ENCODE measurements at regions not wholly inside any gene's neighbourhood (a gene's known extent, or its start where the extent isn't known, plus 50 kb on each side); places are given as distances from the start of the nearest gene placed in this dataset.

DNA sequence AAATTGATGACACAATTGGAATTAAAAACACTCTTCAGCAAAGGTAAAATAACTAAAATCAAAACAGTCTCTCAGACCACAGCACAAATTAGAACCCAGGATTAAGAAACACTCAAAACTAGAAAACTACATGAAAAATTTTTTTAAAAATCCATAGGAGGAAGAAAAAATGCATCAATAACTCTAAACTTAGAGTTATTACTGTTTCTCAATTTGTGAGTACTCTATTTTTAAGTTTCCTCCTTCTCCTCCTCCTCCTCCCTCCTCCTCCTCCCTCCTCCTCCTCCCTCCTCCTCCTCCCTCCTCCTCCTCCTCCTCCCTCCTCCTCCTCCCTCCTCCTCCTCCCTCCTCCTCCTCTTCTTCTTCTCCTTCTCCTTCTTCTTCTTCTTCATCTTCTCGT lies 1395.7 kb downstream of the STIM2 start:
- TF ChIP-seq, protein P1, sequence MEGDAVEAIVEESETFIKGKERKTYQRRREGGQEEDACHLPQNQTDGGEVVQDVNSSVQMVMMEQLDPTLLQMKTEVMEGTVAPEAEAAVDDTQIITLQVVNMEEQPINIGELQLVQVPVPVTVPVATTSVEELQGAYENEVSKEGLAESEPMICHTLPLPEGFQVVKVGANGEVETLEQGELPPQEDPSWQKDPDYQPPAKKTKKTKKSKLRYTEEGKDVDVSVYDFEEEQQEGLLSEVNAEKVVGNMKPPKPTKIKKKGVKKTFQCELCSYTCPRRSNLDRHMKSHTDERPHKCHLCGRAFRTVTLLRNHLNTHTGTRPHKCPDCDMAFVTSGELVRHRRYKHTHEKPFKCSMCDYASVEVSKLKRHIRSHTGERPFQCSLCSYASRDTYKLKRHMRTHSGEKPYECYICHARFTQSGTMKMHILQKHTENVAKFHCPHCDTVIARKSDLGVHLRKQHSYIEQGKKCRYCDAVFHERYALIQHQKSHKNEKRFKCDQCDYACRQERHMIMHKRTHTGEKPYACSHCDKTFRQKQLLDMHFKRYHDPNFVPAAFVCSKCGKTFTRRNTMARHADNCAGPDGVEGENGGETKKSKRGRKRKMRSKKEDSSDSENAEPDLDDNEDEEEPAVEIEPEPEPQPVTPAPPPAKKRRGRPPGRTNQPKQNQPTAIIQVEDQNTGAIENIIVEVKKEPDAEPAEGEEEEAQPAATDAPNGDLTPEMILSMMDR (conservative IDR thresholded peaks at IDR 0.05) = no peak
- Mint-ChIP-seq H3K27me3 (no peaks in the 10 kb centered on the region), H3K36me3 (peaks cover 5% of the 10 kb centered on the region), H3K4me3 (no peak overlapping the region), H3K4me1 (ENCODE audit: unreplicated experiment) (no peaks in the 10 kb centered on the region), H3K9me3 (peaks cover 7% of the 10 kb centered on the region), H3K27ac (no peak overlapping the region)
- DNase-seq (ENCODE audit: extremely low spot score, unreplicated experiment) = no peak

DNA sequence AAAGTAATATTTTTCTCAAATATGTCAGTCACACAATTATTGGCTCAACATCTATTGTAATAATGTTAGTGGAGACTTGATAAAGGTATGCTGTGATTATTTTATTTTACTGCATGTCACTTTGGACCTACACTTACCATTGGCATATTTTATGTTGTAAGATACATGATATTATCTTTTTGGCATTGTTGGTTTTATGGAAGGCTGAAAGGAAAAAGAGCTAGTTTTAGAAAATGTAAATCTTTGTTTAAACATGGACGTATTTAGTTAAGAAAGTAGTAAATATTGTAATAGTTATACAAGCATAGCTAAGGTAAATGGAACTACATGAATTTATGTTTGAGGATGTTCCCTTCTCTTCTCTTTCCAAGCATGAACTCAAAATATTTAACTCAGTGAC lies 1399.3 kb downstream of the STIM2 start:
- Mint-ChIP-seq H3K9me3 (peaks cover 2% of the 10 kb centered on the region), H3K36me3 (no peaks in the 10 kb centered on the region), H3K27ac (no peak overlapping the region), H3K27me3 (no peaks in the 10 kb centered on the region), H3K4me1 (ENCODE audit: unreplicated experiment) (no peaks in the 10 kb centered on the region), H3K4me3 (no peak overlapping the region)
- DNase-seq (ENCODE audit: extremely low spot score, unreplicated experiment) = no peak
- TF ChIP-seq, protein P1 (conservative IDR thresholded peaks at IDR 0.05) = no peak

DNA sequence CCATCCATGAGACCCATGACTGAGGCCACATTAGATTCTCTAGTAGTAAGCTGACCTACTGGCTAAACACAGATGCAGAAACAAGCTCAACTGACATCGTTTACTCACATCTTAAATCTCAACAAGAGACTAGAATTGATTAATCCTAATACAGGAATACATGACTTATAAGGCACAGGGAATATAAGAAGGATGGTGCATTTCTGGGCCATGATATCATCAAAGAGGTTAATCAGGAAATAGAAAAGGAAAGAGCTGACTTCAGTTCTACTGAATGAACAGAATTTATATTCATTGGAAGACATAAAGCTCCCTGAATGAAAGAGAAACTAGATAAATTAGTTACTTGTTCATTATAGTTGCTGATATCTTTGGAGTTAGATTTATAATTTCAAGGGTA lies 1406.5 kb downstream of the STIM2 start:
- no peak for DNase-seq (ENCODE audit: extremely low spot score, unreplicated experiment)
- Mint-ChIP-seq H3K9me3 (no peaks in the 10 kb centered on the region), H3K4me3 (no peak overlapping the region), H3K4me1 (ENCODE audit: unreplicated experiment) (no peaks in the 10 kb centered on the region), H3K27me3 (no peaks in the 10 kb centered on the region), H3K36me3 (no peaks in the 10 kb centered on the region), H3K27ac (no peak overlapping the region)
- TF ChIP-seq, protein P1 (conservative IDR thresholded peaks at IDR 0.05) = no peak

DNA sequence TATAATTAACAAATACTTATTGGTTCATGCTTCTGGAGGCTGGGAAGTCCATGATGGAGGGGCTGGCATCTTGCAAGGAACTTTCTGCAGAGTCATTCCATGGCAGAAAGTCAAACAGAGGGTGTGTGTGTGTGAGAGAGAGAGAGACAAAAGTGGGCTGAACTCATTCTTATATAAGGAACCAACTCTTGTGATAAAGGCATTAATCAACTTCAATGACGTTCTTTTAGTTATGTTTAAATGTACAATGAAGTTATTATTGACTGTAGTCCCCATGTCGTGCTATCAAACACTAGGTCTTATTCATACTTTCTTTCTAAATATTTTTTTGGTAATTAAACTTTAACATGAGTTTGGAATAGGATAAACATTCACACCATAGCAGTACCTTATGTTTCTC lies 1408.8 kb downstream of the STIM2 start:
- TF ChIP-seq, protein P1 (conservative IDR thresholded peaks at IDR 0.05) = no peak
- no peak for DNase-seq (ENCODE audit: extremely low spot score, unreplicated experiment)
- H3K36me3 Mint-ChIP-seq = no peaks in the 10 kb centered on the region

DNA sequence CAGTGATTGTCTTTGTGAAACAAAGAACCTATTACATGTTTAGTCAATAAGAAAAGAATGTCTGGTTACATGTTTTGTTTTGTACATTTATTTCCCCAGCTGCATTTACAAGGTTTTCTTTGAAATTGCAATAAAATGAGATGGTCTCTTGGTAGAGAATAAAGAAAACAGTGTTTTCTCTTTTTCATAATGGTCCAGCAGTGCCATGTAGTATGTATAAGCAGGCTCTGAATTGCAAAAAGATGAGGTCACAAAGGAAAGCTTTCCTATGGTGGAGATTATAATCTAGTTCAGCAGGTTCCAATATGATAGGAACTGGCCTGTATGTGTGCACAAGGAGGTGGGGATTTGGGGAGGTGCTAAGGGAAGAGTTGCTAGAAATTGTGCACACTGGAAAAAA lies 1417.3 kb downstream of the STIM2 start:
- DNase-seq (ENCODE audit: extremely low spot score, unreplicated experiment) = no peak
- H3K27me3 Mint-ChIP-seq = no peaks in the 10 kb centered on the region
- H3K4me3 Mint-ChIP-seq = peak overlapping the region; percentile 33
- H3K9me3 Mint-ChIP-seq = peaks cover 8% of the 10 kb centered on the region
- peaks cover 8% of the 10 kb centered on the region for H3K4me1 Mint-ChIP-seq (ENCODE audit: unreplicated experiment)
- TF ChIP-seq, protein P1 (conservative IDR thresholded peaks at IDR 0.05) = no peak
- no peaks in the 10 kb centered on the region for H3K36me3 Mint-ChIP-seq
- peak overlapping the region; percentile 10 for H3K27ac Mint-ChIP-seq

More for the DNA sequence above, 1408.8 kb downstream of the STIM2 start:
- Mint-ChIP-seq H3K4me3 (no peak overlapping the region), H3K4me1 (ENCODE audit: unreplicated experiment) (no peaks in the 10 kb centered on the region), H3K9me3 (no peaks in the 10 kb centered on the region), H3K27me3 (no peaks in the 10 kb centered on the region), H3K27ac (no peak overlapping the region)

DNA sequence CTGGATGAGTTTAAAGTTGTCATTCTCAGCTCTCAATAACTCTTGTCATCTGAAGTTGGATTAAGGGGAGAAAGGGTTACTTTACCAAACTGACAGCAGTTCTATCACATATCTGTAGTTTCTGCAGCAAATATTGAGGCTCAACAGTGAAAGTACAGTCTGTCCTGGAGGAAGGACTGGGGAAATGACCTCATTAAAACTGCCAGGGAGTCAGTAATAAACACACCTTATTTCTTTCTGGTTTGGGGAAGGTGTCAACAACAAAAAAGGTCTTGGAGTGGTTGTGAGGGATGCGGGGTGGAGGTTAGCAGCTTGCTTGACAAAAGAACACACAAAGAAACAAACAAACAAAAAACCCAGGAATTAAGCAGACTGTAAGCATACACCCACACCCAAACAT lies 1418.0 kb downstream of the STIM2 start:
- H3K36me3 Mint-ChIP-seq = no peaks in the 10 kb centered on the region
- no peak overlapping the region for H3K4me3 Mint-ChIP-seq
- TF ChIP-seq, protein P1 (conservative IDR thresholded peaks at IDR 0.05) = no peak
- no peak overlapping the region for H3K27ac Mint-ChIP-seq
- no peaks in the 10 kb centered on the region for H3K27me3 Mint-ChIP-seq
- DNase-seq (ENCODE audit: extremely low spot score, unreplicated experiment) = no peak
- H3K9me3 Mint-ChIP-seq = peaks cover 8% of the 10 kb centered on the region
- peaks cover 8% of the 10 kb centered on the region for H3K4me1 Mint-ChIP-seq (ENCODE audit: unreplicated experiment)

Measured in type B pancreatic cell (in vitro differentiated cells).